Epidermal melanocyte (primary cell): ENCODE measurements at regions not wholly inside any gene's neighbourhood (a gene's known extent, or its start where the extent isn't known, plus 50 kb on each side); places are given as distances from the start of the nearest gene placed in this dataset.

Experiments used
- DNase-seq: peaks from one replicate; pipeline ENCODE4 v3.0.0; 2011; ENCODE audit warnings: low spot score; ENCODE audit not compliant: insufficient read length

GRCh38 chr6:163820171-163820570, 405.7 kb downstream of the QKI start:
- DNase-seq = no peak

- DNase-seq = no peak
Observed at GRCh38 chr6:163818719-163819118, 404.2 kb downstream of the QKI start.

- no peak for DNase-seq
Observed at GRCh38 chr6:163816441-163816840, 401.9 kb downstream of the QKI start.

- DNase-seq = no peak
Observed at GRCh38 chr6:163815796-163816195, 401.3 kb downstream of the QKI start.

- no peak for DNase-seq
Observed at GRCh38 chr6:163814494-163815364, 400.2 kb downstream of the QKI start.

- no peak for DNase-seq
Observed at GRCh38 chr6:163813979-163814493, 399.5 kb downstream of the QKI start.

- DNase-seq = no peak
Observed at GRCh38 chr6:163811317-163811716, 396.8 kb downstream of the QKI start.

GRCh38 chr6:163809364-163809763, 394.8 kb downstream of the QKI start:
- DNase-seq = no peak

- no peak for DNase-seq
Observed at GRCh38 chr6:163808871-163809270, 394.4 kb downstream of the QKI start.

- DNase-seq = no peak
Observed at GRCh38 chr6:163808231-163808630, 393.7 kb downstream of the QKI start.

- no peak for DNase-seq
Observed at GRCh38 chr6:163806755-163807499, 392.4 kb downstream of the QKI start.

- DNase-seq = no peak
Observed at GRCh38 chr6:163804991-163805390, 390.5 kb downstream of the QKI start.

GRCh38 chr6:163802267-163802666, 387.7 kb downstream of the QKI start:
- no peak for DNase-seq

GRCh38 chr6:163797296-163797845, 382.9 kb downstream of the QKI start:
- no peak for DNase-seq

GRCh38 chr6:163793011-163793983, 378.8 kb downstream of the QKI start:
- no peak for DNase-seq

- no peak for DNase-seq
Observed at GRCh38 chr6:163790266-163790840, 375.8 kb downstream of the QKI start.

GRCh38 chr6:163789199-163789810, 374.8 kb downstream of the QKI start:
- DNase-seq = no peak

- DNase-seq = no peak
Observed at GRCh38 chr6:163786995-163787671, 372.6 kb downstream of the QKI start.

GRCh38 chr6:163782436-163783003, 368.0 kb downstream of the QKI start:
- no peak for DNase-seq
